HEK293 (cell line): ENCODE measurements at regions not wholly inside any gene's neighbourhood (a gene's known extent, or its start where the extent isn't known, plus 50 kb on each side); places are given as distances from the start of the nearest gene placed in this dataset.

ENCODE experiments used
- CTCF ChIA-PET: fragments of 350-600 bp; formaldehyde crosslinking; extraction: SDS; loops from one replicate; lab custom pipeline; 2021; ENCODE audit warnings: antibody characterized with exemption; lab: Yijun Ruan, JAX
- POLR2A ChIA-PET: fragments of 300-600 bp; formaldehyde crosslinking; extraction: SDS; loops from one replicate; lab custom pipeline; 2020; ENCODE audit warnings: antibody characterized with exemption, inconsistent platforms; lab: Yijun Ruan, JAX
- H3K27ac ChIP-seq: fragments of 200-500 bp; sonication (Bioruptor generic); 2 replicates; pipeline ENCODE4 v1.5.1; 2014; ENCODE audit warnings: low read depth, low read length, control low read depth, inconsistent platforms; ENCODE audit errors: extremely low read depth
- H3K36me3 ChIP-seq, 2 experiments: fragments of 200-500 bp in 1 of 2; sonication (Bioruptor generic) in 1 of 2; 1 replicate in 1 of 2; 2 replicates in 1 of 2; pipeline ENCODE4 v1.5.1; 2014 to 2017; ENCODE audit warnings: inconsistent platforms in 2 of 2, low read length in 2 of 2; ENCODE audit not compliant: control insufficient read depth in 2 of 2, insufficient read depth in 1 of 2
- H3K4me1 ChIP-seq: fragments of 200-500 bp; sonication (Bioruptor generic); 2 replicates; pipeline ENCODE4 v1.5.1; 2014; ENCODE audit warnings: mild to moderate bottlenecking, low read length, inconsistent platforms; ENCODE audit not compliant: control insufficient read depth, insufficient read depth
- H3K4me3 ChIP-seq: 2 replicates; pipeline ENCODE4 v1.5.1; 2011; ENCODE audit warnings: low read depth, mild to moderate bottlenecking, control low read depth, low read length, moderate library complexity
- H3K9me3 ChIP-seq: fragments of 200-500 bp; sonication (Bioruptor generic); 2 replicates; pipeline ENCODE4 v1.5.1; 2014; ENCODE audit warnings: low read depth, low read length, inconsistent platforms; ENCODE audit not compliant: control insufficient read depth, insufficient read depth
- OVOL3 ChIP-seq: fragments of 450-650 bp; formaldehyde crosslinking; IDR thresholded peaks from 2 replicates; pipeline ENCODE4 v1.5.1; 2016; ENCODE audit warnings: missing biosample characterization, missing genetic modification characterization
- ZBTB26 ChIP-seq: fragments of 450-650 bp; formaldehyde crosslinking; optimal IDR thresholded peaks from 2 replicates; pipeline ENCODE3; 2016; ENCODE audit warnings: missing biosample characterization, mild to moderate bottlenecking, missing genetic modification characterization
- ZNF140 ChIP-seq: fragments of 450-650 bp; formaldehyde crosslinking; IDR thresholded peaks from 2 replicates; pipeline ENCODE4 v1.5.1; 2016; ENCODE audit warnings: missing biosample characterization, missing genetic modification characterization
- ZNF175 ChIP-seq: fragments of 450-650 bp; formaldehyde crosslinking; IDR thresholded peaks from 2 replicates; pipeline ENCODE4 v1.5.1; 2016; ENCODE audit warnings: missing biosample characterization, missing genetic modification characterization
- ZNF366 ChIP-seq: fragments of 450-650 bp; formaldehyde crosslinking; conservative IDR thresholded peaks from 2 replicates; pipeline ENCODE4 v1.5.1; 2016; ENCODE audit warnings: missing biosample characterization, missing genetic modification characterization
- ZNF449 ChIP-seq: fragments of 450-650 bp; formaldehyde crosslinking; IDR thresholded peaks from 2 replicates; pipeline ENCODE4 v1.5.1; 2017; ENCODE audit warnings: missing biosample characterization, mild to moderate bottlenecking, missing genetic modification characterization, moderate library complexity
- ZNF510 ChIP-seq: fragments of 450-650 bp; formaldehyde crosslinking; IDR thresholded peaks from 2 replicates; pipeline ENCODE4 v1.5.1; 2018; ENCODE audit warnings: mild to moderate bottlenecking, missing genetic modification characterization, missing biosample characterization; ENCODE audit not compliant: insufficient replicate concordance
- ZNF639 ChIP-seq: fragments of 450-650 bp; formaldehyde crosslinking; IDR thresholded peaks from 2 replicates; pipeline ENCODE4 v1.5.1; 2016; ENCODE audit warnings: missing biosample characterization, missing genetic modification characterization
- ZNF692 ChIP-seq: fragments of 450-650 bp; formaldehyde crosslinking; IDR thresholded peaks from 2 replicates; pipeline ENCODE4 v1.5.1; 2016; ENCODE audit warnings: missing biosample characterization, missing genetic modification characterization
- ZNF830 ChIP-seq: fragments of 450-650 bp; IDR thresholded peaks from 2 replicates; pipeline ENCODE4 v1.5.0; 2018; ENCODE audit warnings: missing biosample characterization, missing genetic modification characterization, low read depth, mild to moderate bottlenecking, moderate library complexity
- TF ChIP-seq, protein P1 (sequence below): fragments of 450-650 bp; formaldehyde crosslinking; IDR thresholded peaks from 2 replicates; pipeline ENCODE4 v1.5.1; 2016; ENCODE audit warnings: missing biosample characterization, missing genetic modification characterization, low read depth
- TF ChIP-seq, protein P2 (sequence below): fragments of 450-650 bp; formaldehyde crosslinking; IDR thresholded peaks from 2 replicates; pipeline ENCODE4 v1.5.1; 2017; ENCODE audit warnings: missing biosample characterization, missing genetic modification characterization
- TF ChIP-seq, protein P3 (sequence below): fragments of 450-650 bp; IDR thresholded peaks from 2 replicates; pipeline ENCODE4 v1.5.1; 2018; ENCODE audit warnings: missing biosample characterization, mild to moderate bottlenecking, missing genetic modification characterization

DNA sequence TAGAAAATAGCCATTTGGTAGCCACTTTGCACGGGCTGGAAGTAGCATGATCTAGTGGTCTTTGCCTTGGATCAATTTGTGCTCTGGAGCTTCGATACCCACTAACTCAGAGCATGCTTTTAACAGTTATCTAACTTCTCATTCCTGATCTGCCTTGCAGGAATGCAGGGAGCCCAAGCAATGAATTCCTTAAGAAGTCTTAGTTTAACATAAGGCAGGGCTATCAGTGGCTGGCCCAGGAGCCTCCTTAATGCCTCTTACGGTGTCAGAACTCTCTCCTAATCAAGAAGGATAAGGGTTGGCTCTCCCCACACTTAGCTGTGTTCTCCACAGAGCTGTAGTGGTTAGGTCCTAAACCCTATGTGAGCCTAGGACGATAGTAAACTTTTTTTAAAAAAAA is 95.8 kb upstream of the TBCA start (continued):
- no peak for TF ChIP-seq ZNF449 (tag by site-specific recombination)
- TF ChIP-seq ZNF366: no peak
- TF ChIP-seq, protein P1, sequence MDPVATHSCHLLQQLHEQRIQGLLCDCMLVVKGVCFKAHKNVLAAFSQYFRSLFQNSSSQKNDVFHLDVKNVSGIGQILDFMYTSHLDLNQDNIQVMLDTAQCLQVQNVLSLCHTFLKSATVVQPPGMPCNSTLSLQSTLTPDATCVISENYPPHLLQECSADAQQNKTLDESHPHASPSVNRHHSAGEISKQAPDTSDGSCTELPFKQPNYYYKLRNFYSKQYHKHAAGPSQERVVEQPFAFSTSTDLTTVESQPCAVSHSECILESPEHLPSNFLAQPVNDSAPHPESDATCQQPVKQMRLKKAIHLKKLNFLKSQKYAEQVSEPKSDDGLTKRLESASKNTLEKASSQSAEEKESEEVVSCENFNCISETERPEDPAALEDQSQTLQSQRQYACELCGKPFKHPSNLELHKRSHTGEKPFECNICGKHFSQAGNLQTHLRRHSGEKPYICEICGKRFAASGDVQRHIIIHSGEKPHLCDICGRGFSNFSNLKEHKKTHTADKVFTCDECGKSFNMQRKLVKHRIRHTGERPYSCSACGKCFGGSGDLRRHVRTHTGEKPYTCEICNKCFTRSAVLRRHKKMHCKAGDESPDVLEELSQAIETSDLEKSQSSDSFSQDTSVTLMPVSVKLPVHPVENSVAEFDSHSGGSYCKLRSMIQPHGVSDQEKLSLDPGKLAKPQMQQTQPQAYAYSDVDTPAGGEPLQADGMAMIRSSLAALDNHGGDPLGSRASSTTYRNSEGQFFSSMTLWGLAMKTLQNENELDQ: no peak
- TF ChIP-seq, protein P2, sequence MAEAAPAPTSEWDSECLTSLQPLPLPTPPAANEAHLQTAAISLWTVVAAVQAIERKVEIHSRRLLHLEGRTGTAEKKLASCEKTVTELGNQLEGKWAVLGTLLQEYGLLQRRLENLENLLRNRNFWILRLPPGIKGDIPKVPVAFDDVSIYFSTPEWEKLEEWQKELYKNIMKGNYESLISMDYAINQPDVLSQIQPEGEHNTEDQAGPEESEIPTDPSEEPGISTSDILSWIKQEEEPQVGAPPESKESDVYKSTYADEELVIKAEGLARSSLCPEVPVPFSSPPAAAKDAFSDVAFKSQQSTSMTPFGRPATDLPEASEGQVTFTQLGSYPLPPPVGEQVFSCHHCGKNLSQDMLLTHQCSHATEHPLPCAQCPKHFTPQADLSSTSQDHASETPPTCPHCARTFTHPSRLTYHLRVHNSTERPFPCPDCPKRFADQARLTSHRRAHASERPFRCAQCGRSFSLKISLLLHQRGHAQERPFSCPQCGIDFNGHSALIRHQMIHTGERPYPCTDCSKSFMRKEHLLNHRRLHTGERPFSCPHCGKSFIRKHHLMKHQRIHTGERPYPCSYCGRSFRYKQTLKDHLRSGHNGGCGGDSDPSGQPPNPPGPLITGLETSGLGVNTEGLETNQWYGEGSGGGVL: no peak

DNA sequence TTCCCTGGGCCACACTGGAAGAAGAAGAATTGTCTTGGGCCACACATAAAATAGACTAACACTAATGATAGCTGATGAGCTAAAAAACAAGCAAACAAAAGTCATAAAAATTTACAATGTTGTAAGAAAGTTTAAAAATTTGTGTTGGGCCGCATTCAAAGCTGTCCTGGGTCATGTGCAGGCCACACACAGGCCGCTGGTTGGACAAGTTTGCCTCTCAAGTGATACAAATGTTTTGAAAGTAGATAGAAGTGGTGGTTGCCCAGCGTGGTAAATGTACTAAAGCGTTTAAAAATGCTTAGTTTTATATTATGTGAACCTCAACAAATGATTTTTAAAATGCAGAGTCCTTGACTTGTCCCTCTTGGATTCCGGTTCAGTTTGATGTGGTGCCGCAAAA is 94.9 kb upstream of the TBCA start:
- POLR2A ChIA-PET: no interaction called here
- CTCF ChIA-PET: interaction anchor here (0.6 kb wide), 1 partner anchor 330 kb away, joined by 3 read pairs; no protein-coding TSS in a partner anchor
- no peaks in the 10 kb centered on the region for H3K4me1 ChIP-seq
- TF ChIP-seq OVOL3 (tag by site-specific recombination) (no peak), ZBTB26 (no peak), ZNF175 (tag by site-specific recombination) (no peak), ZNF830 (no peak), ZNF692 (tag by site-specific recombination) (no peak), ZNF449 (tag by site-specific recombination) (no peak), ZNF140 (tag by site-specific recombination) (no peak), ZNF510 (no peak), ZNF639 (tag by site-specific recombination) (no peak)
- TF ChIP-seq, protein P3, sequence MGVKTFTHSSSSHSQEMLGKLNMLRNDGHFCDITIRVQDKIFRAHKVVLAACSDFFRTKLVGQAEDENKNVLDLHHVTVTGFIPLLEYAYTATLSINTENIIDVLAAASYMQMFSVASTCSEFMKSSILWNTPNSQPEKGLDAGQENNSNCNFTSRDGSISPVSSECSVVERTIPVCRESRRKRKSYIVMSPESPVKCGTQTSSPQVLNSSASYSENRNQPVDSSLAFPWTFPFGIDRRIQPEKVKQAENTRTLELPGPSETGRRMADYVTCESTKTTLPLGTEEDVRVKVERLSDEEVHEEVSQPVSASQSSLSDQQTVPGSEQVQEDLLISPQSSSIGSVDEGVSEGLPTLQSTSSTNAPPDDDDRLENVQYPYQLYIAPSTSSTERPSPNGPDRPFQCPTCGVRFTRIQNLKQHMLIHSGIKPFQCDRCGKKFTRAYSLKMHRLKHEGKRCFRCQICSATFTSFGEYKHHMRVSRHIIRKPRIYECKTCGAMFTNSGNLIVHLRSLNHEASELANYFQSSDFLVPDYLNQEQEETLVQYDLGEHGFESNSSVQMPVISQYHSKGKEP (tag by site-specific recombination): no peak
- H3K36me3 ChIP-seq: no peaks in the 10 kb centered on the region
- no peak overlapping the region for H3K27ac ChIP-seq
- no peaks in the 10 kb centered on the region for H3K9me3 ChIP-seq
- H3K4me3 ChIP-seq: no peak overlapping the region
